Stimulated activated CD8-positive, alpha-beta memory T cell treated with anti-CD3 and anti-CD28 coated beads, Interleukin-15, amount 100 ng/mL, for 4 hours (primary cell): ENCODE measurements at regions not wholly inside any gene's neighbourhood (a gene's known extent, or its start where the extent isn't known, plus 50 kb on each side); places are given as distances from the start of the nearest gene placed in this dataset.
A peak's percentile ranks its signal among the peaks of the same experiment; 100 is the strongest.

ENCODE experiments used
- DNase-seq, 2 donors: peaks; one replicate each; pipeline ENCODE4 v3.0.0-alpha.2; 2020; ENCODE audit warnings: low read depth in 2 of 2

DNA sequence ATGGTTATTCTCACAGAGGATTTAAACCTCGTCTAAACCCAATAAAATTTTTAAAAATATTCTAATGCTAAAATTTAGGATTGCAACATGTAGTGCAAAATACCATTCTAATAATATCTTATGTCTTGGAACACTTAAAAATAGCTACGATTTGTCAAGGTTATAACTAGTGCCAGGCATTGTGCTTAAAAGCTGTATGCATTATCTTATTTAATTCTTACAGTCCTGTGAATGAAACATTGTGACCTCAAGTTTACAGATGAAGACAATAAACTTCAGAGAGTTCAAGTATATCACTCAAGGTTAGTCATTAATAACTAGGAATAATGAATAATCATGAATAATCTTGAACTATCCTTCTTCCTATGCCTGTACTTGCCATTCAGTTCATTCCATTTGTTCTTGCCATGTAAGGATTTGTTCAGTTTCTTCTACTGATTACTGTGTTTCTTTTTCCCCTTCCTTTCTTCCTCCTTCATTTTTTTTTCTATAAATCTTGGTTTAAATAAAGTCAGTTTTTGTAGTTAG, 897.6 kb upstream of the NR2F2 start:
- no peak for DNase-seq

DNA sequence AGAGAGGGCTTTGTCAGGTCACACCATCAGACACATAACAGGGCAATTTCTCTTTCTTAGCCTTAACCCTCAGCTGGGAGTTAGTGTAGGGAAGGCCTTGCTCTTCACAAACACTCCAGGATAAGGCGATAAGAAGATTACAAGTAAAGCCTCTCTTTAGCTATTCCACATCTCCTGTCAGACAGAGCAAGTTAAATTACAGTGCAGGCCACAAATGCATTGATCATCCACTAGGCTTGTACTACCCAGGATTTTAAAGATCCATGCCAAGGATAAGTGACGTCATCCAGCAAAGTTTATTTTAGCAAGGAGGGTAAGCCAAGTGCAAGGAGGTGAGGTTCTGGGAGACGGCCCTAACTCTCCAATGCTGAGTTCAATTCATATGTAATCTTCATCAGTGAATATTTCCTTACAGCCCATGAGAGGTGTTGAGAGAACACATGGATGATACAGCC, 890.6 kb upstream of the NR2F2 start:
- no peak for DNase-seq

DNA sequence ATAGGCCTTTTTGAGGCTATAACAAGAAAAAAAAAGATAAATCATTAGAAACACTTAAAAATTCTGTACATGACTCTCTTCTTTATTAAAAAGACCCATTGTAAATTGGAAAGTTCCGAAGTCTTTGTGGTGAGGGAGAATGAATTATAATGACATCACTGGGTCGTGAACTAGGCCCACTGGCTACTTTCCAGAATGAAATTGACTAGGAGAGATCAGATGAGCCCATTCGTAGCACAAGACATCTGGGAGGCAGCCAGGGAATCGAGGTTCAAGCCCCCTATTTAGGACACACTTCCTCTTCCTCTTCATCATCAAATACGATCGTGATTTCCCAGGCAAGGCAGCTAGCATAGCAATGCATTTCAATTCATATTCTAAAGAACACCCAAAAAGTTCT, 889.8 kb upstream of the NR2F2 start:
- DNase-seq: no peak

DNA sequence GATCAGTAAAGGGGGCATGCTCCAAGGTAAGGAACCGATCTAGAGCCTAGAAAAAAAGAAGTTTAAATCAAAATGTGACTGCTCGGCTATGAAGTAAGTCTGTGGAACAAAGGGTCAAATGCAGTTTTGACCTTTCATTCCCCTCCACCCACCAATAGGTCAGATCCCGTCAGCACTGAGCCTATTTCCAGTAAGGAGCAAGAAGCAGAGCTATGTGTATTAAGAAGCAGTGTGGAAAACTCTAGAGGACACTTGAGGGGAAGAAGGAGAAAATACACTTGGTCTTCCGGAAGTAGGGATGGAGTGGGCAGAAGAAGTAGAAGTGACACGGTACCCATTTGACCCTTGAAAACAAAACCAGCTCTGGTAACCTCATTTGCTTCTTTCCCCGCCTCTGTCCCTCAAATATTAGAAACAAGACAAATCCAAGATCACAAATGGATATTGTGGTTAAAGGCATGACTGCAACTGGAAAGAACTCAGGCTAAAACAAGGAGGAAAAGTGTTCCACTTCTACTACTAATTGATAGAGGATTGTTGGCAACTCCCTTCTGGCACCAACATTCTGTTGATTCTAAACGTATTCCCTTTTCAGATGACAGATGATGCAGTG, 888.3 kb upstream of the NR2F2 start:
- DNase-seq: no peak

- no peak for DNase-seq
These were observed 885.6 kb upstream of the NR2F2 start for GRCh38 chr15:95444860-95445259.

GRCh38 chr15:95446854-95447253, 883.6 kb upstream of the NR2F2 start:
- peak in 1 of 2 donors; percentile 7 for DNase-seq

DNA sequence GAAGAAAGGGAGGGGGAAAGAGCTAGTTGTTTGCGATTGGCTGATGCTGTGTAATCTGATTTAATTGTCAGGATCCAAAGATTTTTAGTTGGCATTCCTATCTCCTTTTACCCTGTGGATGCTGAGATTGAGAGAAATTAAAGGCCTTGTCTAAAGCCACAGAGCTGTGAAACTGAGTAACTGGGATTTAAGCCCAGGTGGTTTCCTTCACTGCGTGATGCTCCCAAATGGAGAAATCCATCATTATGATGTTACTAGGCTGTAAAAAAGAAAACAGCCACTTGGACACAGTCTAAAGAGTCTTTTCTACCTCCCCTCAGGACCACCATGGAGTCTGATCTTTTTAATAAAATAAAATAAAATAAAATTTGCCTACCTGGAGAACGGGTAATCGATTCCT, 883.0 kb upstream of the NR2F2 start:
- no peak for DNase-seq

DNA sequence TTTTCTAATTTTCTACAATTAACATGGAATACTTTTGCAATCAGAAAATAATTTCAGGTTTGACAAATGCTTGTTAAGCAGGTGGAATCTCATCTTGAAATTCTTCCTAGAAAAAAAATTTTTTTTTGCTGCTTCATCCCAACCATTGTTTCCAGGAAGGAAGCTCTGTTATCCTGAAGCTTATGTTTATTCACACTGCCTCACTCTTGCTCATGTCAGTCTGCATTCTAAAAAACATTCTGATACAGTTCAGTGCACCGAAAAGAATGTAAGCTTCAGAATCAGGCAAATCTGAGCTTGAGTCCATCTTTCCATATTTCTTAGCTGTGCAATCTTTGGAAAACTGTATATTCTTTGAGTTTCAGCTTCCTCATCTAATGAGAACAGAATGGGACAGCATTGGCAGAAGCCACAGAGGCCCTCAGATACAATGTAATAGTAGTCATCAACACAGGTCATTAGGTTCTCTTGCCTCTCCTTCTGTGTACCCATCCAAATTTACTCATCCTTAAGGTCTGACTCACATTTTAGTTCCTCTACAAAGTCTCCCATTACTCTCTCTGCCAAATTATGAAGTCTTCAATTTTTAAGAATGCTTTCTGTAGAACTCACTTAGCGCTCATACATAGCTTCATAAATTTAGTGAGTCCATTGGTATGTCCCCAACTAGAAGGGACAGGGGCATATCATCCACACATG, 881.8 kb upstream of the NR2F2 start:
- no peak for DNase-seq

DNA sequence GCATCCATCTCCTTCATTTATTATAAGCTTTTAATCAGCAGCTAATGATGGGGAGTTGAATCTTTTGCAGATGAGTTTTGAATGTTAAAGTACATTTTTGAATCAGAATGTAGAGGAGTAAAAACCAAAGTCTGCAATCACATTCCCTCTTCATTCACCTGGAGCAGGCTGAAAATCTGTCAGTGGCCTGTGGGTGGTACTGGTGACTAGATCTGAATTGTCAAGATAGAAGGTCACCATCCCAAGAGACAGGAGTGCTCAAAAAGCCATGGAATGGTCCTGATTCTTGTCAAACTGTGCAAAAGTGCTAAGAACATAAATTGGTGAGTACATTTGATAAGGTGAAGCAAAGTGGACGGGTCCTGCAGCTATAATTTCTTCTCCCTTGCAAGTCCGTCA, 881.3 kb upstream of the NR2F2 start:
- no peak for DNase-seq

- no peak for DNase-seq
These were observed 880.1 kb upstream of the NR2F2 start for GRCh38 chr15:95450413-95450812.

DNA sequence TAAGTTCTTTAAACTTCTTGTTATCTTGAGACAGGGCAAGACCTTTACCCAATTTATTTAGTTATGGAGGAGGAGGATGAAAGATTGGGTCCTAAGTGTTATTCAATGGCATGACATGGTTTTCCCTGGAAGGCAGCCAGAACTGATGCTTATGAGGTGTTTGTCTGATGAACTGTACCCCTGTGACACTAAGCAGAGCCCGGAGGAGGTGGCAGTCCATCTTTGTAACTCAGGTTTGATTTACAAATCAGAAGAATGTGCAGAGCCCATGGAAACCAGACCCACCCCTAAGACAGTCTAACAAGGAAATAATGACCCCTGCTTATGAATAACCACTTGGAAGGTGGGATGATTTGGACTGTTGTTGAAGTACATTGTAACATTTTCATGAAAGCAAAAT, 878.6 kb upstream of the NR2F2 start:
- no peak for DNase-seq

- no peak for DNase-seq
These were observed 875.9 kb upstream of the NR2F2 start for GRCh38 chr15:95454403-95455262.

GRCh38 chr15:95457520-95457919, 873.0 kb upstream of the NR2F2 start:
- no peak for DNase-seq

GRCh38 chr15:95458721-95459120, 871.8 kb upstream of the NR2F2 start:
- no peak for DNase-seq

DNA sequence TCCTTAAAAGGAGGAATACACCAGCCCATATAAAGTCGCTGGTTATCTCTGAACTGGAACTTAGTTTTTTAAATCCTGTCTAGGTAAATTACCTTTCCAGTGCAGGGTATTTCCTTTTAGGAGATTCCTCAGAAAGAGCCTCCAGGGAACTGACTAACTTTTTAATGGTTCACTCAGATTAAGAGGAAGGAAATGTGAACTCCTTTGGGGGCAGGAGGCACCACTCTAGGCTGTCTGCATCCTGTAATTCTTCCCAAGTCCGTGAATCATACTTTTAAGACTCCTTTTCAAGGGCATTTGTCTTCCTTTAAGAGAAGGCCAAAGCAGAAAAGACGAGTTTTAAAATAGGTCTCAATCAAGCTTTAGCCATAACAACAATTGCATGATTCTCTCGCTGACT, 871.2 kb upstream of the NR2F2 start:
- DNase-seq: no peak

DNA sequence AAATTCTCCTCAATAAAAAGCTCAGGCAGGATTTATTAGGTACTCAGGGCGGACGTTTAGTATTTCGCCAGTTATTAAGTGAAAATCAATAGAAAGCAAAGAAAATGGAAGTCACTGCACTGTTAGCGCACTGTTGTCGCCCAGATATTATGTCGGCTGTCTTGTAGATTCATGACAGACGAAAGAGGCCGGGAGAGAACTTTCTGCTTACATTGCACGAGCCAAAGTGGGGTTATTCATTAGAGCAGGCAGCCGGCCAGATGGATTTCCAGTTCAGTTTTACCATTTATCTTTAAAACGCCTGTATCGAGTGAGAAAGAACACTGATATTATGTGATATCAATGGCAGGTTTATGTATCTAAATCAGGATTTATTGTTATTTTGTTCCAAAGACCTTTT, 866.0 kb upstream of the NR2F2 start:
- no peak for DNase-seq

GRCh38 chr15:95468820-95469219, 861.7 kb upstream of the NR2F2 start:
- no peak for DNase-seq

DNA sequence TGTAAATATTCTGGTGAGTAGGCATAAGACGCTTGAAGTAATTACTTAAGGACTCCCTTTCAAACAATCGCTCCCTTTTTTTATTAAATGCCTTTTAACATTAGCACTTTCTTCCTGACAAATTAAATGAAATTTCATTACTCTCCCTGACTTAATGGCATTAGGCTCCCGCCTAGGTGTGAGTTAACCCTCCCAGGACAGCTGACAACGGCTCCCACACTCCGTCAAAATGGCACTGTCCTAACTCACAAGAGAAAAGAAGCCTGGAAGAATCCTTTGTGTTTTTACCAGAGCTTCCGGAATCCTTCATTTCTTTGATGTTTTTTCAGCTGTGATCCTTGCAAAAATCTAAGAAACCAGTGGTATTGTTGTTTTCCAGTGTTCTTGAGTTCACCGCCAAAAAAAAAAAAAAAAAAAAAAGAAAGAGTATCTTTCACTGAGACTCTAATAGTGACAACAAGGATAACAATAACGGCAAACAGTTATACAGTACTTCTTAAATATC, 861.0 kb upstream of the NR2F2 start:
- no peak for DNase-seq

GRCh38 chr15:95470529-95470928, 860.0 kb upstream of the NR2F2 start:
- no peak for DNase-seq

- no peak for DNase-seq
These were observed 859.4 kb upstream of the NR2F2 start for GRCh38 chr15:95470997-95471689.

GRCh38 chr15:95471690-95472086, 858.8 kb upstream of the NR2F2 start:
- DNase-seq: no peak

- no peak for DNase-seq
These were observed 855.4 kb upstream of the NR2F2 start for GRCh38 chr15:95475067-95475466.
